ENCODE measurements at regions not wholly inside any gene's neighbourhood (a gene's known extent, or its start where the extent isn't known, plus 50 kb on each side); places are given as distances from the start of the nearest gene placed in this dataset.

DNA sequence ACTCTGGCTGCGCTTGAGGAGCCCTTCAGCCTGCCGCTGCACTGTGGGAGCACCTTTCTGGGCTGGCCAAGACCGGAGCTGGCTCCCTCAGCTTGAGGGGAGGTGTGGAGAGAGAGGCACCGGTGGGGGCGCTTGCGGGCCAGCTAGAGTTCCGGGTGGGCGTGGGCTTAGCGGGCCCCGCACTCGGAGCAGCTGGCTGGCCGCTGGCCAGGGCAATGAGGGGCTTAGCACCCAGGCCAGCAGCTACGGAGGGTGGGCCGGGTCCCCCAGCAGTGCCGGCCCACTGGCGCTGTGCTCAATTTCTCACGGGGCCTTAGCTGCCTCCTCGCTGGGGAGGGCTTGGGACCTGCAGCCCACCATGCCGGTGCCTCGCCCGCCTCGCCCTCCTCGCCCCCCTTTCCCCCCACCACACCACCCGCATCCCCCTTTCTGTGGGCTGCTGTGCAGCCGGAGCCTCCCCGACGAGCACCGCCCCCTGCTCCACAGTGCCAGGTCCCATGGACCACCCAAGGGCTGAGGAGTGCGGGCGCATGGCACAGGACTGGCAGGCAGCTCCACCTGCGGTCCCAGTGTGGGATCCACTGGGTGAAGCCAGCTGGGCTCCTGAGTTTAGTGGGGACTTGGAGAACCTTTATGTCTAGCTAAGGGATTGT lies 954.5 kb downstream of the DTWD2 start:
- TF ChIP-seq, protein P1, sequence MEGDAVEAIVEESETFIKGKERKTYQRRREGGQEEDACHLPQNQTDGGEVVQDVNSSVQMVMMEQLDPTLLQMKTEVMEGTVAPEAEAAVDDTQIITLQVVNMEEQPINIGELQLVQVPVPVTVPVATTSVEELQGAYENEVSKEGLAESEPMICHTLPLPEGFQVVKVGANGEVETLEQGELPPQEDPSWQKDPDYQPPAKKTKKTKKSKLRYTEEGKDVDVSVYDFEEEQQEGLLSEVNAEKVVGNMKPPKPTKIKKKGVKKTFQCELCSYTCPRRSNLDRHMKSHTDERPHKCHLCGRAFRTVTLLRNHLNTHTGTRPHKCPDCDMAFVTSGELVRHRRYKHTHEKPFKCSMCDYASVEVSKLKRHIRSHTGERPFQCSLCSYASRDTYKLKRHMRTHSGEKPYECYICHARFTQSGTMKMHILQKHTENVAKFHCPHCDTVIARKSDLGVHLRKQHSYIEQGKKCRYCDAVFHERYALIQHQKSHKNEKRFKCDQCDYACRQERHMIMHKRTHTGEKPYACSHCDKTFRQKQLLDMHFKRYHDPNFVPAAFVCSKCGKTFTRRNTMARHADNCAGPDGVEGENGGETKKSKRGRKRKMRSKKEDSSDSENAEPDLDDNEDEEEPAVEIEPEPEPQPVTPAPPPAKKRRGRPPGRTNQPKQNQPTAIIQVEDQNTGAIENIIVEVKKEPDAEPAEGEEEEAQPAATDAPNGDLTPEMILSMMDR (IDR thresholded peaks at IDR 0.05): no peak
- TF ChIP-seq ZFX (IDR thresholded peaks at IDR 0.05; ENCODE audit: borderline replicate concordance): no peak

All from 22Rv1 (cell line).